ENCODE measurements at regions not wholly inside any gene's neighbourhood (a gene's known extent, or its start where the extent isn't known, plus 50 kb on each side); places are given as distances from the start of the nearest gene placed in this dataset.

DNA sequence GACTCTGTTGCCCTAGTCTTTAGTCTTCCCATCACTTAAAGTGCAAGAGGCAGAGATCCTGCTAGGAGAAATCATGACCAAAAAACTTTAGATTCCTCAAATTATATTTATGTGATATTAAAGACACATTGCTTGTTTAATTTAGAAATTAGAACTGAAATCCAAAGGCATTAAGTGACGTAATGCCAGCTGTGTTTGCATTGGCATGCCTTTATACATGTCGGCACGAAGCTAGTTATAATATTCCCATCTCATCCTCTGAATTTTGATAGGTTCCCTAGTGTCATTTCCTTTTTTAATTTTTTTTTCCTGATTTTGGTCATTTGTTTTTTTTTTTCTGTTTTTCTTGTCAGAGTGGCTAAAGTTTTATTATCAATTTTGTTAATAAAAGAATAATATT is 203.5 kb upstream of the ZBTB20 start:
- Histone ChIP-seq H3K4me1 (ENCODE audit: insufficient read depth, low read length) (peaks cover 6% of the 10 kb centered on the region; the same call in 1 of the 2 replicates), H2BK5ac (ENCODE audit: insufficient read length, low read length) (no peak overlapping the region), H2BK15ac (ENCODE audit: low read depth, low read length) (no peak overlapping the region), H4K20me1 (ENCODE audit: control insufficient read depth, insufficient read depth, insufficient read length) (no peaks in the 10 kb centered on the region), H3K27ac (ENCODE audit: insufficient read length, low read depth, low read length) (no peak overlapping the region), H3K79me1 (ENCODE audit: insufficient read depth, low read depth, low read length, poor library complexity, severe bottlenecking) (no peaks in the 10 kb centered on the region), H4K8ac (replicated peaks; ENCODE audit: insufficient read length, low read depth, low read length) (no peak overlapping the region), H2BK20ac (ENCODE audit: low read depth, low read length, poor library complexity, severe bottlenecking) (no peak overlapping the region), H2BK120ac (ENCODE audit: low read depth, low read length, poor library complexity, severe bottlenecking) (no peak overlapping the region), H3K9ac (ENCODE audit: extremely low read depth, insufficient read length, low read length) (no peak overlapping the region), H3K79me2 (ENCODE audit: insufficient read depth, low read length) (no peaks in the 10 kb centered on the region), H3K4ac (ENCODE audit: low read depth, low read length) (no peak overlapping the region), H3K14ac (ENCODE audit: insufficient read depth, low read length) (no peak overlapping the region), H3K23me2 (ENCODE audit: insufficient read length, low read depth, low read length, poor library complexity, severe bottlenecking) (no peaks in the 10 kb centered on the region), H3K27me3 (ENCODE audit: insufficient read depth, low read length) (no peaks in the 10 kb centered on the region), H4K91ac (ENCODE audit: insufficient read length, low read depth, low read length) (no peak overlapping the region), H3T11ph (ENCODE audit: low read length) (no peak overlapping the region), H3K23ac (ENCODE audit: insufficient read length, low read depth, low read length) (no peak overlapping the region), H3K18ac (ENCODE audit: insufficient read length, low read depth, low read length) (no peak overlapping the region), H2BK12ac (ENCODE audit: insufficient read length, low read depth, low read length) (no peak overlapping the region), H2AK5ac (ENCODE audit: insufficient read length, low read length) (no peak overlapping the region), H2AFZ (ENCODE audit: low read length) (no peak overlapping the region), H3K4me2 (ENCODE audit: insufficient read depth, insufficient read length, low read length) (no peak overlapping the region), H3K56ac (ENCODE audit: insufficient read length, low read depth, low read length) (no peak overlapping the region), H4K5ac (ENCODE audit: insufficient read length, low read depth, low read length) (no peak overlapping the region), H3K9me3 (ENCODE audit: control insufficient read depth, low read depth, low read length) (no peaks in the 10 kb centered on the region)
- H3K27ac Mint-ChIP-seq = peak overlapping the region in 1 of 3 experiments; percentile 35; a peak in 1 of 7 replicates
- no peak for DNase-seq
- peaks cover 21 to 24% of the 10 kb centered on the region in 2 experiments for H3K4me1 Mint-ChIP-seq
- no peak overlapping the region for H3K4me3 Mint-ChIP-seq
- peaks cover 0 to 13% (median 4%) of the 10 kb centered on the region in 3 experiments; a peak in 4 of 7 replicates for H3K36me3 Mint-ChIP-seq (ENCODE audit: insufficient read depth in 1 of 3, low read depth in 3 of 3)
- H3K27me3 Mint-ChIP-seq (ENCODE audit: low read depth) = no peaks in the 10 kb centered on the region
- no peak for TF ChIP-seq CTCF (conservative IDR thresholded peaks at IDR 0.05)
- peaks cover 9 to 18% of the 10 kb centered on the region in 2 experiments; a peak in 4 of 5 replicates for H3K9me3 Mint-ChIP-seq
- WGBS (ENCODE audit: extremely low coverage, insufficient read length, low lambda C conversion rate) = no CpG with 5 or more reads among the region's 3 CpGs

All from H9 (cell line).